Adrenal gland (tissue), 9 donors: ENCODE measurements at regions not wholly inside any gene's neighbourhood (a gene's known extent, or its start where the extent isn't known, plus 50 kb on each side); places are given as distances from the start of the nearest gene placed in this dataset.

Experiments
- DNase-seq, 7 donors: peaks; one replicate each; pipeline ENCODE4 v3.0.0-alpha.2; 2019 to 2020
- H3K27ac ChIP-seq, 5 donors: fragments of 200-600 bp; sonication (generic) in 4 of 5; 1 replicate in 3 of 5; 2 replicates in 2 of 5; pipeline versions ENCODE4 v1.5.1 to v1.8.0; 2016 to 2020; ENCODE audit warnings: mild to moderate bottlenecking in 1 of 5
- H3K27me3 ChIP-seq: fragments of 200-600 bp; 2 replicates; pipeline ENCODE4 v1.8.0; 2021
- H3K36me3 ChIP-seq, 2 donors: fragments of 200-600 bp; replicated peaks in 1 of 2; 1 replicate in 1 of 2; 2 replicates in 1 of 2; pipeline versions ENCODE4 v1.5.1 to v1.8.0; 2018 to 2022
- H3K4me1 ChIP-seq, 2 donors: fragments of 200-600 bp; replicated peaks in 1 of 2; 1 replicate in 1 of 2; 2 replicates in 1 of 2; pipeline versions ENCODE4 v1.5.1 to v1.8.0; 2018 to 2021
- H3K4me3 ChIP-seq, 4 donors: fragments of 200-600 bp; sonication (generic) in 3 of 4; one replicate each; pipeline ENCODE4 v1.5.1; 2016 to 2018
- H3K9me3 ChIP-seq, 3 donors: fragments of 200-600 bp; sonication (generic) in 1 of 3; replicated peaks in 1 of 3; 1 replicate in 2 of 3; 2 replicates in 1 of 3; pipeline versions ENCODE4 v1.5.1 to v1.8.0; 2016 to 2021
- CTCF ChIP-seq, 6 experiments: fragments of 450-650 bp in 4 of 6; fragments of 200-600 bp in 2 of 6; sonication (generic) in 1 of 6; IDR thresholded peaks; 1 replicate in 5 of 6; 2 replicates in 1 of 6; pipeline versions ENCODE4 v1.5.1 to v1.8.0; 2016 to 2021; ENCODE audit warnings: antibody characterized with exemption in 6 of 6, mild to moderate bottlenecking in 2 of 6, moderate library complexity in 1 of 6
- POLR2A ChIP-seq, 2 donors: fragments of 450-650 bp; IDR thresholded peaks; one replicate each; pipeline ENCODE4 v1.6.1; 2017; ENCODE audit warnings: antibody characterized with exemption in 2 of 2, mild to moderate bottlenecking in 2 of 2, moderate library complexity in 1 of 2
- WGBS, 4 donors: extraction: QIAGEN DNeasy Blood & Tissue Kit in 2 of 4; methylation state at CpG; one replicate each; pipeline versions ENCODE4 v1.1.5 to v1.1.7; 2013 to 2017; 5-methylcytosine and 5-hydroxymethylcytosine counted together
- intact Hi-C, 2 donors: fragments of 100-400 bp; cut with DNase I; formaldehyde crosslinking; loops; one replicate each; pipeline versions ENCODE4 v1.14.1 to v1.15.0; 2022 to 2023
- donor health status: healthy with polysubstance abuse.
- donor health status: Bipolar disorder and iron deficiency.
- donor health status: DM: yes; HTN: yes; CAD: no.
- donor health status: DM: no; HTN: no; CAD: no.
- donor health status: DM: no; HTN: no; CAD: no.

DNA sequence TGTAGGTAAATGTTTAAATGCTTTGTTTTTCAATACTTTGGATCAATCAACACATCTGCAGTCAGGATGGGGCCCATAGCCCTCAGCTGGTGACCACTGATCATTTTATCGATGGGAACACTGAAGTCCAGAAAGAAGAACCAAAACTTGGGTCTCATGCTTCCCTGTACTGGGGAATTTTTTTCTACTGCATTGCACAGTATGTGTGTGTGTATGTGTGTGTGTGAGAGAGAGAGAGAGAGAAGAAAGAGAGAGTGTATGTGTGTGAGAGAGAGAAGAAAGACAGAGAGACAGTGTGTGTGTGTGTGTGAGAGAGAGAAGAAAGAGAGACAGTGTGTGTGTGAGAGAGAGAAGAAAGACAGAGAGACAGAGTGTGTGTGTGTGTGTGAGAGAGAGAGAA is 202.9 kb upstream of the MSX2 start:
- H3K4me3 ChIP-seq, result no peak overlapping the region
- 78 to 89% (median 83%) methylated on average over 1 of the region's 1 CpG for WGBS, 4 donors
- no peaks in the 10 kb centered on the region for H3K9me3 ChIP-seq
- H3K36me3 ChIP-seq, result no peaks in the 10 kb centered on the region
- peaks cover 0 to 11% of the 10 kb centered on the region in 2 donors for H3K4me1 ChIP-seq
- intact Hi-C loops, result no loop called here
- no peak overlapping the region for H3K27ac ChIP-seq
- TF ChIP-seq CTCF (IDR thresholded peaks at IDR 0.05) (no peak), POLR2A (IDR thresholded peaks at IDR 0.05) (no peak)
- DNase-seq, result no peak
- no peaks in the 10 kb centered on the region for H3K27me3 ChIP-seq

DNA sequence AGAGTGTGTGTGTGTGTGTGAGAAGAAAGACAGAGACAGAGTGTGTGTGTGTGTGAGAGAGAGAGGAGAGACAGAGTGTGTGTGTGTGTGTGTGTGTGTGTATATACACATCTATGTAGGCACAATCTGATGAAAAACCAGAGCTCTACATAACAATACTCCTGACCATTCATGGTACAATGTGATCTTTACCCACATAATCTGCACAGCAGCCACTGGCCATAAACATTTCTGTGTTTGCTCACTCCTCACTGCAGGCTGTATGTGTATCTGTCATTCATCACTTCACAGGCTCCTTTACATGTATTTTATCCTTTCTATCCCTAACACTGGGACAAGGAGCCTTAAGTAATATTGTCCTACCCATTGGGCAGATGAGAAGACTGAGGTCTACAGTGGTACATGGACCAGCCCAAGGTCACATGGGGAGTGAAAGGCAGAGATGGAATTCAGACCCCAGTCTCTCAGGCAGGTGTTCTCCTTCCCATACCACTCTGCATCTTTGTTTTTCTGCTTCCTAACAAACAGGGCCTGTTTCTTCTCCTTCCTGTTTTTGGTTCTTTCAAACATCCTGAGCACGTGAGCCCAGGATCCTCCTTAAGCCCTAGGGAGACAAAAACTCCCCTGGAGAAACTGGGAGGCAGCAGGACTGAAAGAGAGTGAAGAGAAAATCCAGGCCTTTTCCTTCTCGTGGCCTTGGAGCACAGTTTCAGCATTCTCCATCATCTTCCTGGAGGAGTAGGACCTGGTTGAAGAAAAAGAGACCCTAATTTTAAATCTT is 201.7 kb upstream of the MSX2 start:
- intact Hi-C loops, result no loop called here
- H3K4me1 ChIP-seq, result peaks cover 0 to 11% of the 10 kb centered on the region in 2 donors
- TF ChIP-seq POLR2A (IDR thresholded peaks at IDR 0.05) (no peak), CTCF (IDR thresholded peaks at IDR 0.05) (no peak)
- no peak for DNase-seq
- no peaks in the 10 kb centered on the region for H3K36me3 ChIP-seq
- H3K9me3 ChIP-seq, result no peaks in the 10 kb centered on the region
- H3K27me3 ChIP-seq, result no peaks in the 10 kb centered on the region
- no peak overlapping the region for H3K27ac ChIP-seq
- H3K4me3 ChIP-seq, result no peak overlapping the region
- WGBS, 4 donors, result 52 to 67% (median 62%) methylated on average over 2 of the region's 2 CpGs

GRCh38 chr5:174523311-174524071 is 200.9 kb upstream of the MSX2 start:
- no peaks in the 10 kb centered on the region for H3K27me3 ChIP-seq
- DNase-seq, result peak in 2 of 7 donors; percentile 16 to 40
- WGBS, 4 donors, result 38 to 56% (median 43%) methylated on average over 6 of the region's 6 CpGs
- no peak overlapping the region for H3K4me3 ChIP-seq
- no peaks in the 10 kb centered on the region for H3K9me3 ChIP-seq
- TF ChIP-seq CTCF (IDR thresholded peaks at IDR 0.05) (peak in 5 of 6 experiments; percentile 31 to 49 (median 36)), POLR2A (IDR thresholded peaks at IDR 0.05) (no peak)
- intact Hi-C loops, result no loop called here
- peak overlapping the region in 2 of 5 donors; percentile 27 to 58 for H3K27ac ChIP-seq
- no peaks in the 10 kb centered on the region for H3K36me3 ChIP-seq
- peaks cover 0 to 11% of the 10 kb centered on the region in 2 donors for H3K4me1 ChIP-seq

DNA sequence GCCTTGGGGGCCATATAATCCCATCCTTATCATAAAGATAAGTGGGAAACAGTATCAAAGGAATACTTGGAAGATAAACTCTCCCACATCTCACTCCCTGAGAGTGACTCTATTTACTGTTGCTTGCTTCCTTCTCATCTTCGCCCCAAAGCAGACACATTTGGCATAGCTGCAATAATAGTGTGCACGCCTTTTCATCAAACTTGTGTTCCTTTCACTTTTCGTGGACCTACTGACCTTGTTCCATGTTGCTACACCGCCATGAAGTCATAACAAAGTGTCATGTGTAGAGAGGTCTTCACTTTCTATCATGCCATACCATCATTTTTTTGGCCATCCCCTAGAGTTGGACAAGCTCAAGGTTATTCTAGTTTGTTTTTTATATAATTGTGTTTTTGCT is 200.0 kb upstream of the MSX2 start:
- intact Hi-C loops, result no loop called here
- peak in 1 of 7 donors; percentile 39 for DNase-seq
- Histone ChIP-seq H3K27me3 (no peaks in the 10 kb centered on the region), H3K27ac (no peak overlapping the region), H3K4me1 (peaks cover 0 to 11% of the 10 kb centered on the region in 2 donors), H3K4me3 (no peak overlapping the region), H3K36me3 (no peaks in the 10 kb centered on the region), H3K9me3 (no peaks in the 10 kb centered on the region)
- TF ChIP-seq CTCF (IDR thresholded peaks at IDR 0.05) (no peak), POLR2A (IDR thresholded peaks at IDR 0.05) (no peak)
- 49 to 69% (median 60%) methylated on average over 4 of the region's 4 CpGs for WGBS, 4 donors
